ENCODE measurements at regions not wholly inside any gene's neighbourhood (a gene's known extent, or its start where the extent isn't known, plus 50 kb on each side); places are given as distances from the start of the nearest gene placed in this dataset.

GRCh38 chr5:96506866-96507527, 73.9 kb upstream of the PCSK1 start:
- TF ChIP-seq, protein P1, sequence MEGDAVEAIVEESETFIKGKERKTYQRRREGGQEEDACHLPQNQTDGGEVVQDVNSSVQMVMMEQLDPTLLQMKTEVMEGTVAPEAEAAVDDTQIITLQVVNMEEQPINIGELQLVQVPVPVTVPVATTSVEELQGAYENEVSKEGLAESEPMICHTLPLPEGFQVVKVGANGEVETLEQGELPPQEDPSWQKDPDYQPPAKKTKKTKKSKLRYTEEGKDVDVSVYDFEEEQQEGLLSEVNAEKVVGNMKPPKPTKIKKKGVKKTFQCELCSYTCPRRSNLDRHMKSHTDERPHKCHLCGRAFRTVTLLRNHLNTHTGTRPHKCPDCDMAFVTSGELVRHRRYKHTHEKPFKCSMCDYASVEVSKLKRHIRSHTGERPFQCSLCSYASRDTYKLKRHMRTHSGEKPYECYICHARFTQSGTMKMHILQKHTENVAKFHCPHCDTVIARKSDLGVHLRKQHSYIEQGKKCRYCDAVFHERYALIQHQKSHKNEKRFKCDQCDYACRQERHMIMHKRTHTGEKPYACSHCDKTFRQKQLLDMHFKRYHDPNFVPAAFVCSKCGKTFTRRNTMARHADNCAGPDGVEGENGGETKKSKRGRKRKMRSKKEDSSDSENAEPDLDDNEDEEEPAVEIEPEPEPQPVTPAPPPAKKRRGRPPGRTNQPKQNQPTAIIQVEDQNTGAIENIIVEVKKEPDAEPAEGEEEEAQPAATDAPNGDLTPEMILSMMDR (IDR thresholded peaks at IDR 0.05) = no peak
- TF ChIP-seq NRF1 (IDR thresholded peaks at IDR 0.05; ENCODE audit: low read depth, low read length) (no peak), POLR2AphosphoS5 (IDR thresholded peaks at IDR 0.05; ENCODE audit: low read depth, low read length) (no peak), TCF12 (IDR thresholded peaks at IDR 0.05) (no peak), MAX (IDR thresholded peaks at IDR 0.05; ENCODE audit: low read depth) (no peak)
